Mesothelial cell of epicardium (in vitro differentiated cells): ENCODE measurements at regions not wholly inside any gene's neighbourhood (a gene's known extent, or its start where the extent isn't known, plus 50 kb on each side); places are given as distances from the start of the nearest gene placed in this dataset.

Experiments
- DNase-seq, 2 experiments: peaks; one replicate each; pipeline ENCODE4 v3.0.0; 2021; ENCODE audit warnings: low spot score in 2 of 2; ENCODE audit not compliant: unreplicated experiment in 2 of 2
- H3K27ac Mint-ChIP-seq: 2 replicates; pipeline ENCODE4 v1.8.0; 2021; ENCODE audit warnings: mixed read lengths
- H3K27me3 Mint-ChIP-seq: 2 replicates; pipeline ENCODE4 v1.8.0; 2021; ENCODE audit warnings: low read depth, mixed read lengths
- H3K36me3 Mint-ChIP-seq: 2 replicates; pipeline ENCODE4 v1.8.0; 2021; ENCODE audit warnings: mixed read lengths
- H3K4me1 Mint-ChIP-seq: 2 replicates; pipeline ENCODE4 v1.8.0; 2021; ENCODE audit warnings: mixed read lengths
- H3K4me3 Mint-ChIP-seq: 2 replicates; pipeline ENCODE4 v1.8.0; 2021; ENCODE audit warnings: mild to moderate bottlenecking, moderate library complexity, mixed read lengths
- H3K9me3 Mint-ChIP-seq: 2 replicates; pipeline ENCODE4 v1.8.0; 2021; ENCODE audit warnings: mixed read lengths
- CTCF ChIP-seq: fragments of 200-600 bp; sonication (generic); IDR thresholded peaks from one replicate; pipeline ENCODE4 v1.5.0; 2021; ENCODE audit warnings: antibody characterized with exemption; ENCODE audit not compliant: unreplicated experiment

- DNase-seq, result no peak
- H3K27ac Mint-ChIP-seq, result no peak overlapping the region
- no peaks in the 10 kb centered on the region for H3K27me3 Mint-ChIP-seq
- peaks cover 33% of the 10 kb centered on the region for H3K9me3 Mint-ChIP-seq
- TF ChIP-seq CTCF, result no peak
- peaks cover 5% of the 10 kb centered on the region for H3K36me3 Mint-ChIP-seq
- peaks cover 1% of the 10 kb centered on the region for H3K4me1 Mint-ChIP-seq
- H3K4me3 Mint-ChIP-seq, result no peak overlapping the region
These were observed 244.2 kb downstream of the RFPL4B start for GRCh38 chr6:112591329-112591728.

- Mint-ChIP-seq H3K27ac (no peak overlapping the region), H3K9me3 (peaks cover 33% of the 10 kb centered on the region), H3K4me1 (peaks cover 1% of the 10 kb centered on the region), H3K4me3 (no peak overlapping the region), H3K36me3 (peaks cover 5% of the 10 kb centered on the region), H3K27me3 (no peaks in the 10 kb centered on the region)
- no peak for DNase-seq
- no peak for TF ChIP-seq CTCF
These were observed 245.0 kb downstream of the RFPL4B start for GRCh38 chr6:112592159-112592558.

- DNase-seq, result no peak
- Mint-ChIP-seq H3K4me1 (peaks cover 1% of the 10 kb centered on the region), H3K9me3 (peaks cover 28% of the 10 kb centered on the region), H3K4me3 (no peak overlapping the region), H3K27ac (no peak overlapping the region), H3K36me3 (peaks cover 5% of the 10 kb centered on the region), H3K27me3 (no peaks in the 10 kb centered on the region)
- TF ChIP-seq CTCF, result no peak
These were observed 247.9 kb downstream of the RFPL4B start for GRCh38 chr6:112594886-112595594.

GRCh38 chr6:112595841-112596240 lies 248.7 kb downstream of the RFPL4B start:
- H3K27ac Mint-ChIP-seq, result no peak overlapping the region
- H3K4me3 Mint-ChIP-seq, result no peak overlapping the region
- peaks cover 5% of the 10 kb centered on the region for H3K36me3 Mint-ChIP-seq
- H3K4me1 Mint-ChIP-seq, result peaks cover 1% of the 10 kb centered on the region
- H3K27me3 Mint-ChIP-seq, result no peaks in the 10 kb centered on the region
- H3K9me3 Mint-ChIP-seq, result peaks cover 28% of the 10 kb centered on the region
- TF ChIP-seq CTCF, result no peak
- no peak for DNase-seq

- H3K27me3 Mint-ChIP-seq, result no peaks in the 10 kb centered on the region
- peaks cover 5% of the 10 kb centered on the region for H3K36me3 Mint-ChIP-seq
- no peak overlapping the region for H3K27ac Mint-ChIP-seq
- no peak for DNase-seq
- H3K9me3 Mint-ChIP-seq, result peaks cover 32% of the 10 kb centered on the region
- peaks cover 1% of the 10 kb centered on the region for H3K4me1 Mint-ChIP-seq
- TF ChIP-seq CTCF, result no peak
- no peak overlapping the region for H3K4me3 Mint-ChIP-seq
These were observed 250.0 kb downstream of the RFPL4B start for GRCh38 chr6:112597176-112597575.
